Ammon's horn (tissue), 1 donor: ENCODE measurements at regions not wholly inside any gene's neighbourhood (a gene's known extent, or its start where the extent isn't known, plus 50 kb on each side); places are given as distances from the start of the nearest gene placed in this dataset.
"Not testable (repeated sequence)": the region's sequence is repeated elsewhere in the genome, so short reads cannot be mapped to it uniquely, and the experiment has no call there.

Experiments used
- DNase-seq: peaks from one replicate; pipeline ENCODE4 v3.0.0-alpha.2; 2016; ENCODE audit warnings: low spot score

GRCh38 chr2:176763851-176764404 is 448.7 kb upstream of the HNRNPA3 start:
- DNase-seq = no peak

GRCh38 chr2:176764921-176765320 is 447.7 kb upstream of the HNRNPA3 start:
- DNase-seq = no peak

- DNase-seq = no peak
Measured at GRCh38 chr2:176766005-176766404, 446.6 kb upstream of the HNRNPA3 start.

DNA sequence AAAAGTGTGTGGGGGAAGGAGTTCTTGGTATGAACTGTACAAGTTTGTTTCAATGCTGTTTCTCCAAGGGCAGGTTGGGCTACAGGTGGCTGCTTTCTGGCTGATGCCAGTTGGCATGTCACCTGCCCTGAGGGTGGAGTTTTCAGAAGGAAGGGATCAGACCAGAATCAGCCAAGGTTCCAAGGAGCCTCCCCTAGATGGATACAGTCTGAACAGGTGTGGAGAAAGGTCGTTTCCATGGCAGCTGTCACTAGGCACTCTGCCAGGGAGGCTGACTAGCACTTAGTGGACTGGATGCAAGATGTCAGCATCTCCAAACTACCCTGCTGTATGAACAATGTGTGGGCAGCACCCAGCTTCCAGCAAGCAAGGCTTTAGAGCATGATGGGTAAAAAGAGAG is 444.4 kb upstream of the HNRNPA3 start:
- DNase-seq = no peak

GRCh38 chr2:176769021-176769420 is 443.6 kb upstream of the HNRNPA3 start:
- DNase-seq = no peak

GRCh38 chr2:176769499-176770370 is 442.9 kb upstream of the HNRNPA3 start:
- no peak for DNase-seq

GRCh38 chr2:176772816-176773215 is 439.8 kb upstream of the HNRNPA3 start:
- no peak for DNase-seq

DNA sequence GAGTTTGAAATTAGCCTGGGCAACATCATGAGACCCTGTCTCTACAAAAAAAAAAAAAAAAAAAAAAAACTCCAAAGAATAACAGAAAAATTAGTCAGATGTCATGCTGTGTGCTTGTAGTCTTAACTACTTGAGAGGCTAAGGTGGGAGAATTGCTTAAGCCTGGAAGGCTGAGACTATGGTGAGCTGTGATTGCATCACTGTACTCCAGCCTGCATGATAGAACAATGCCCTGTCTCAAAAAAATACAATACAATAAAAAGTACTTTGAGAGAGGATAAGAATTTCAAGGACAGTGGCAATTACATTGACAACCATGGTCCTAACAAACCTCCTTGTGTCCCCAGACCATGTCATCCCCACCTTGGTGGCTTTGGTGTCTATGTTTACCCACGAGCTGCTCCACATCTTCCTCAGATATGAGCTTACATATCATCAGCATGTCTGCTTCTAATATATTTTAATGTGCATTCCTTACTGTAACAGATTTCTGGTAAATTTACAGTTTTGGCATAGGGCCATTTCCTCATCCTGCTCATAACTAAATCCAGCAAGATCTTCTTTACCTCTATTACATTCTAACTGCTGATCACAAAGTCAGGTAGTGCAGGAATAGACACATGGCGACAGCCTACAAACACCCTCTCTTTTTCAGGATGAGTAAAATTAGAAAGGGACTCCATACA is 437.7 kb upstream of the HNRNPA3 start:
- no peak for DNase-seq

- no peak for DNase-seq
Measured at GRCh38 chr2:176777262-176777661, 435.3 kb upstream of the HNRNPA3 start.

DNA sequence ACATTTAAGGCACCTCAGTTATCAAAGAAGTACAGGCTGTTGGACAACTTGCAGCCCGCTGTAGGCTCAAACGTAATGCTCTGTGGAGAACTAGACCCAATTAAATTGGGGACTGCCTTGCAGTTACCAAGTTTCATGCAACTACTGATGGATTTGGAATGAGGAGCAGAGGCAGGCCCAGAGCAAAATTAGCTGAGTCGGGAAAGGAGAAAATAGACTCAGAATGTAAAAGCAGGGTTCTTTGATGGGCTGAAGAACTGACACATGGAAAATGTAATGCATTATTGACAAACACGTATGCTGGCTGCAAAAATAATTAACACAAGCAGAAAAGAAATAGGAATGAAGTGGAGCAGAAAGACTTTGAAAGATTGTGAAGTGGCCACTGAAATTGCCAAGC is 432.7 kb upstream of the HNRNPA3 start:
- no peak for DNase-seq

DNA sequence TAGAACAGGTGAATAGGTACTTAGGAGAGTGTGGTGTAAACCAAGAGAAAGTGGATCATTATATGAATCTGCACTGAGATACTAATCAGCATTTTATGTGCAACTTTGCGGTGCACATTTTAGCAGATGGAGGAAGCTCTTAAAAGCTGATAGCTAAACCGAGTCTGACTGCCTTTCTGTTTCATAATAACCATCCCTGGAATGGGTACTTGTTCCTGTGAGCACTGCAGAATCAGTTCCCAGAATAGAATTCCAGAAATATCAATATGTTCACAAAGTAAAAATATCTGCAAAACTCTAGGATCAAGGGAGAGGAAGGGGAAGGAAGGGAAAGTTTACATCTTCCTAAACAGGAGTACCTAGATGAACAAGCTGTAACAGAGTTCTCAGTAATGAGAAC is 432.2 kb upstream of the HNRNPA3 start:
- DNase-seq = peak; percentile 30

DNA sequence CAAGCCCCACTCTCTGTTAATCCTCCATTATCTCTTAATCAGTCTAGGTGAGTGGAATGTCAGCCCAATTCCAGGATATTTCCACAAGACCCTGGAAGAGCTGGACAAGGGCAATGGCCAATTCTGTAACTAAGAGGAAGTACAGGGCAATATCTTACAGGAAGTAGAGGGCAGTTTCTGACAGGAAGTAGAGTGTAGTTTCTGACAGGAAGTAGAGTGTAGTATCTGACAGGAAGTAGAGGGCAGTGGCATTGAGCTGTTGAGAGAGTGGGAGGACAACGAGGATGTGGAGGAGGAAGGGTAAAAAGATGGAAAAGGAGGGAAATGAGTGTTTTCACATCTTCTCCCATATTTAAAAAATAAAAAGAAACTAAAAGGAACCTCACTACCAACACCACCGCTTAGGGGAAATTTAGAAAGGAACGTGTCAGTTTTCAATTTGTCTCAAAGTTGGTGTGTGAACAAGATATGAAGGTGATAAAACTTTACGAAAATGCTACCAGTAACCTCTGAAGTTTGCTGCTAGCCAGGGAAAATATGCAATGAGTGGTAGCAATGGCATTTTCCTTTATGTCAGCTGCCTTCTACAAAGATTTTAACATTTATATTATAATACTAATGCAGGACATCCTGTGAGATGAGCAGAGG is 430.9 kb upstream of the HNRNPA3 start:
- no peak for DNase-seq

DNA sequence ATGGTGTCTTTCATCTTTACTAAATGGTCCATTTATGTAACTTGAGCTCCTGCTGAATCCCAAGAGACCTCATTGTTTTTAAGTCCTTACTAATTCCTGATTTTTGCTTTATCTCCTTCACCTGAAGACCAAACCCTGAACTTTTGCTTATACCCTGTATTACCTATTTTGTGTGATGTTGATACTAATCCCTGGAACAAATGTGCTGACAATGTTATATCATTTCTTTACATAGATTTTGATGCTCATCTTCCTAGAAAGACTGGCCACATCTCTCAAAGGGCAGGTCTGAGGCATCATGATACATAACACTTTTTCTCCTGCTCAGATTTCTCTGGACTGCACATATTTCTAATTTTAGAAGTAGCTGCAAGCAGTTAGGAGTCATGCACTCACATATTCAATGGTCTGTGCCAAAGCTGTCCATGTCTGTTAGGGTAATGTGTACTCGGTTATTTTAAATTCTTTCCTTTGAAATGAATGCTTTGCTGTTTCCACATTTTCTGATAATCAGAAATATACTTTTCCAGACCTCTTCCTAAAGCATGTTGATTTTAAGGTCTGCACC is 427.9 kb upstream of the HNRNPA3 start:
- DNase-seq = no peak

- no peak for DNase-seq
Measured at GRCh38 chr2:176789751-176790150, 422.8 kb upstream of the HNRNPA3 start.

GRCh38 chr2:176790468-176790867 is 422.1 kb upstream of the HNRNPA3 start:
- DNase-seq = no peak

DNA sequence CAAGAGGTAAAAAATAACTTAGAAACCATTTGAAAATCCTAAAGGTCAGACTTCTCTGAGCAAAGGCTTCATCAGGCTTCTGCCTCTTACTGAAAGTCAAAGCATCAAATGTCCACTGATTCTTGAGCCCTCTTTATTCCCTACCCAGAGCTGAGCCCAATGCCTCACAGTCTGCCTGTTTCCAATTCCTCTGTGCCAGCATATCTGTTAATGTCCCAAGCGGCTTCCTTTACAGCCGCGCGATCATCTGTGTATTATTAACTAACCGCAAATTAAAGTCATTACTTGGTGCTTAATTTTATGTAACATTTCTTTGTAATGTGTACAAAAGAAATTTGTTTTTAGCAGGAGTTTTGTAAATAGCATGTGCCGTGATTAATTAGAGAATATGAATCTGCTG is 418.8 kb upstream of the HNRNPA3 start:
- no peak for DNase-seq

GRCh38 chr2:176794392-176794791 is 418.2 kb upstream of the HNRNPA3 start:
- no peak for DNase-seq

DNA sequence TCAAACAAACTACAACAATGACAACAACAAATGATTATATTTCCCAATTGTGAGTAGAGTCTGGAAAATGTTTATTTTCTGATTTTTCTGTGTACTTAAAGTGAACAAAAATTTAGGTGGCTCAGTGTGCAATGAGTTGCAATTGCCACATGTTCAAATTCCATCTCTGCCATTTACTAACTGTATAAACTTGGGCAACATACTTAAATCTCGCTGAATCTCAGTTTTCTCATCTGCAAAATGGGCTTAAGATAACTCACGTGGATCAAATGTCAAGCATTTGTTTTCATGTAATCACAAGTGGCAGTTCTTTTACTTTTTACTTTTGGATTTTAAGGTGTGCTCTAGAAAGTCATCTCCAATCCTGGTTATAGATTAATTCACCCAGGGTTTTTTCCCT is 416.8 kb upstream of the HNRNPA3 start:
- no peak for DNase-seq

DNA sequence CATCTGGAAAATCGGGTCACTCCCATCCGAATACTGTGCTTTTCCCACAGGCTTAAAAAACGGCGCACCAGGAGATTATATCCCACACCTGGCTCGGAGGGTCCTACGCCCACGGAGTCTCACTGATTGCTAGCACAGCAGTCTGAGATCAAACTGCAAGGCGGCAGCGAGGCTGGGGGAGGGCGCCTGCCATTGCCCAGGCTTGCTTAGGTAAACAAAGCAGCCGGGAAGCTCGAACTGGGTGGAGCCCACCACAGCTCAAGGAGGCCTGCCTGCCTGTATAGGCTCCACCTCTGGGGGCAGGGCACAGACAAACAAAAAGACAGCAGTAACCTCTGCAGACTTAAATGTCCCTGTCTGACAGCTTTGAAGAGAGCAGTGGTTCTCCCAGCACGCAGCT is 415.9 kb upstream of the HNRNPA3 start:
- DNase-seq = not testable (repeated sequence)

DNA sequence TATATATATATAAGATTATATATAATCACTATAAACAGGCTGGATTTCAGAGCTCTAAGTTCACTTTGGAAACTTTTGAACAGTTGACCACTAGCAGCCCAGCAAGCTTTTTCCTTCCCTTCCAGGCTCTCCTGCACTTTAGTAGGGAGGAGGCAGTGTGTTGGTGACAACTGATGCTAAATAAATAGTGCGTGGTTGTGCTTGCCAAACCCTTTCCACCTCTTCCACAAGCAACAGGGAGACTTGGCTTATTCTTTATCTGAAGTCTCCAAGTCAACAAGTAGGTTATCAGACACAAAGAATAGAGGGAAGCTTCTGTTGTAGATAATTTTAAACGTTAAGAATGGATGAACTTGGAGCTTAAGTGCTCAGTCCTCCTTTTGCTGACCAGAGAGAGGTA is 408.2 kb upstream of the HNRNPA3 start:
- DNase-seq = no peak

DNA sequence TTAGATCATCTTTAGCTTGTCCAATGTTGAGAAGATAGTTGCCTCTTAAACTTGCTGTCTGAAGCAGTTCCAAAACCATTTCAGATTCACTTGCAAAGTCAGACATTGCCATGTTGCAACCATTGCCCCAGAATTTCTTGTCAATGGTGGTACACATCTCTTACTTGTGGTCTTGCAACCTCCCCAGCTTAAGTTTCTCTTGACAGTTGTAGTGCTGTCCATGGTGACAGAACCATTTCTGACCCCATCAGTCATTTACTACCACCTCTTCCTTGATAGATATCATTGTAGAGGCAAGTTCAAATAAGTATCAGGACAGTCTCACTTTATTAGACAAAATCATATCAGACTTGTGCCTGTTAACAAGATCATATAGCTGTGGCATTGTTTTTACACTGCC is 407.2 kb upstream of the HNRNPA3 start:
- no peak for DNase-seq

DNA sequence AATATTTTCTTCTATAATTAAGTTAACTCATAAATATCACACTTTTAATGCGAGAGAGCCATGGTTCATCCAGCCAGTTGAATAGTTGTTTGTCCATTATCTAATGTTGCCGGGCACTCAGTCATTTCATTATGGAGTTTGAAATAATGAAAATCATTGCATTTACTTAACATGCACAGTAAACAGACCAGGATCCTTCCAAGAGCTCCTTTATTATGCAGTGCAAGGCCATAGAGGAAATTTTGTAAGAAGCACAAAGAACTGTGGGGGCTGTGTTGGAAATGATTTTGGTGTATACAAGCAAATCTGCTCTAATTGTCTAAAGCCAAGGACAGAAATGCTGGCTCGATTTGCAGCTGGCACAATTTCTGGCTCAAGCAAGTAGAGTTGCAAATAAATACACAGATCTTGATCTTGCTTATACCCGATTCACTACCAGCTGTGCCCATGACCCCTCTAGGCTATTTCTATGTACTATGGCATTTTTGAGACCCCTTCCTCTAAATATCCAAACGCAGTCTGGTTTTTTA is 400.3 kb upstream of the HNRNPA3 start:
- peak; percentile 44 for DNase-seq
